ENCODE measurements at regions not wholly inside any gene's neighbourhood (a gene's known extent, or its start where the extent isn't known, plus 50 kb on each side); places are given as distances from the start of the nearest gene placed in this dataset.

- Histone ChIP-seq H3K4me1 (ENCODE audit: control insufficient read depth, insufficient read depth, low read length) (peaks cover 4% of the 10 kb centered on the region; the same call in 1 of the 2 replicates), H3K14ac (replicated peaks; ENCODE audit: low read depth, low read length) (no peak overlapping the region), H2BK20ac (ENCODE audit: low read depth, low read length) (no peak overlapping the region), H3K27ac (ENCODE audit: insufficient read depth, low read length) (no peak overlapping the region), H3K9me3 (ENCODE audit: control insufficient read depth, insufficient read depth, low read length) (no peaks in the 10 kb centered on the region), H3K27me3 (ENCODE audit: control insufficient read depth, insufficient read depth, low read length) (no peaks in the 10 kb centered on the region), H4K91ac (ENCODE audit: insufficient read depth, low read depth, low read length) (no peak overlapping the region), H3K9me1 (ENCODE audit: insufficient read depth, low read length) (no peaks in the 10 kb centered on the region), H3K56ac (ENCODE audit: extremely low read depth, insufficient read depth, low read length) (no peak overlapping the region), H3K4ac (ENCODE audit: low read depth, low read length) (no peak overlapping the region), H3K9ac (ENCODE audit: low read depth, low read length) (no peak overlapping the region), H3K18ac (ENCODE audit: low read depth, low read length) (no peak overlapping the region), H3K4me3 (ENCODE audit: insufficient read depth, low read depth, low read length) (no peak overlapping the region), H3K36me3 (ENCODE audit: control insufficient read depth, insufficient read depth, low read length) (no peaks in the 10 kb centered on the region), H4K20me1 (ENCODE audit: insufficient read depth, low read length) (peaks cover 22% of the 10 kb centered on the region), H4K8ac (ENCODE audit: low read depth in 2 of 2, low read length in 2 of 2) (no peak overlapping the region), H2BK15ac (ENCODE audit: low read depth, low read length) (no peak overlapping the region), H2AFZ (replicated peaks; ENCODE audit: low read length, poor library complexity) (no peak overlapping the region), H3K4me2 (ENCODE audit: low read depth, low read length) (no peak overlapping the region), H3K79me1 (ENCODE audit: low read depth in 1 of 2, low read length in 2 of 2) (peaks cover 5 to 22% of the 10 kb centered on the region in 2 experiments), H2BK5ac (ENCODE audit: low read depth, low read length, poor library complexity, severe bottlenecking) (no peak overlapping the region), H2BK120ac (ENCODE audit: low read depth, low read length) (no peak overlapping the region), H2AK9ac (replicated peaks; ENCODE audit: low read depth, low read length, poor library complexity) (no peak overlapping the region), H3K23ac (ENCODE audit: low read depth, low read length) (no peak overlapping the region), H2AK5ac (ENCODE audit: low read depth, low read length) (no peak overlapping the region), H4K5ac (ENCODE audit: low read depth, low read length) (no peak overlapping the region)
- ChIA-PET POLR2A (ENCODE audit: unreplicated experiment) (no interaction called here), CTCF (no interaction called here)
- dilution Hi-C loops (cut with HindIII; ENCODE audit: low sequenced_read_pairs, unreplicated experiment): no loop called here
- DNase-seq (no peak), ATAC-seq (ENCODE audit: low read depth) (no peak)
- intact Hi-C loops (cut with micrococcal nuclease): no loop called here
- 90% methylated on average over 6 of the region's 8 CpGs; no CpG with 5 or more reads in 1 of the 2 experiments for WGBS, 2 experiments (ENCODE audit: extremely low coverage in 2 of 2, insufficient read length in 1 of 2)
- in situ Hi-C loops (cut with MboI; ENCODE audit: low sequenced_read_pairs): no loop called here
- no peak for TF ChIP-seq BHLHE40 (IDR thresholded peaks at IDR 0.05; ENCODE audit: low read depth, low read length)
- no peak for TF ChIP-seq SMC3 (IDR thresholded peaks at IDR 0.05; ENCODE audit: low read depth, low read length)
- BruUV-seq (replicated peaks): no TSS peak
These were observed 105.8 kb upstream of the GSE1 start for GRCh38 chr16:85507342-85507741.

All from IMR-90 (cell line).